Heart right ventricle (tissue), 16 donors: ENCODE measurements at regions not wholly inside any gene's neighbourhood (a gene's known extent, or its start where the extent isn't known, plus 50 kb on each side); places are given as distances from the start of the nearest gene placed in this dataset.

ENCODE experiments used
- ATAC-seq, 8 donors: fragments of 200-7000 bp; cut with Tn5 transposase; one replicate each; pipeline ENCODE4 v1.9.1; 2020; ENCODE audit warnings: mild to moderate bottlenecking in 8 of 8, moderate library complexity in 8 of 8, moderate number of reproducible peaks in 1 of 8
- DNase-seq, 2 donors: peaks; one replicate each; pipeline ENCODE4 v3.0.0-alpha.2; 2020
- H3K27ac ChIP-seq, 10 donors: fragments of 200-600 bp; sonication (generic) in 2 of 10; one replicate each; pipeline versions ENCODE4 v1.5.0 to v1.8.0; 2020 to 2022; ENCODE audit warnings: mild to moderate bottlenecking in 3 of 10
- H3K27me3 ChIP-seq, 7 donors: fragments of 200-600 bp; one replicate each; pipeline ENCODE4 v1.8.0; 2021 to 2022; ENCODE audit warnings: mild to moderate bottlenecking in 2 of 7
- H3K36me3 ChIP-seq, 9 donors: fragments of 200-600 bp; sonication (generic) in 1 of 9; one replicate each; pipeline versions ENCODE4 v1.5.0 to v1.8.0; 2020 to 2022; ENCODE audit warnings: mild to moderate bottlenecking in 2 of 9
- H3K4me1 ChIP-seq, 9 donors: fragments of 200-600 bp; sonication (generic) in 1 of 9; one replicate each; pipeline versions ENCODE4 v1.5.0 to v1.8.0; 2020 to 2022; ENCODE audit warnings: mild to moderate bottlenecking in 4 of 9
- H3K4me3 ChIP-seq, 10 donors: fragments of 200-600 bp; sonication (generic) in 2 of 10; one replicate each; pipeline versions ENCODE4 v1.5.0 to v1.8.0; 2020 to 2022; ENCODE audit warnings: mild to moderate bottlenecking in 7 of 10, moderate library complexity in 2 of 10
- H3K9me3 ChIP-seq, 11 donors: fragments of 200-600 bp in 10 of 11; sonication (generic) in 2 of 11; one replicate each; pipeline versions ENCODE4 v1.5.0 to v1.8.0; 2013 to 2022; ENCODE audit warnings: mild to moderate bottlenecking in 2 of 11, control low read depth in 1 of 11, moderate library complexity in 1 of 11
- CTCF ChIP-seq, 9 donors: fragments of 200-600 bp; sonication (generic) in 2 of 9; IDR thresholded peaks; one replicate each; pipeline versions ENCODE4 v1.5.0 to v1.8.0; 2021 to 2022; ENCODE audit warnings: antibody characterized with exemption in 9 of 9, mild to moderate bottlenecking in 5 of 9, moderate library complexity in 1 of 9
- WGBS, 2 donors: extraction: QIAGEN DNeasy Blood & Tissue Kit; methylation state at CpG; one replicate each; pipeline ENCODE4 v1.1.7; 2013; ENCODE audit warnings: inconsistent platforms in 1 of 2; 5-methylcytosine and 5-hydroxymethylcytosine counted together
- intact Hi-C, 10 donors: fragments of 100-400 bp; cut with DNase I; formaldehyde crosslinking; loops; one replicate each; pipeline versions ENCODE4 v1.11.1 to v1.14.2; 2022
- donor health status: Arrhythmogenic right ventricular cardiomyopathy.
- donor health status: ischemic (EF 13 %, LVEDD 7.1; RV severe dilation, severe dysfunction).
- donor health status: healthy with polysubstance abuse.
- donor health status: DM: no; HTN: yes; CAD: no.
- donor health status: DM: no; HTN: no; CAD: no.
- donor health status: ischemic (EF 25% LVEDD 6.9; RV normal size, moderate dysfunction).
- donor health status: ischemic (EF 25% LVEDD 5.7; RV mildly dilated, moderate dysfunction).
- donor health status: healthy.
- donor health status: DM: yes; HTN: yes; CAD: no.
- donor health status: Ischemic cardiomyopathy.
- donor health status: ischemic (EF 35%, LVEDD 5.7; RV mildly dilated, moderate dysfunction).
- donor health status: nonischemic (EF 11% LVEDD 7.7; RV severe dilation, severe dysfunction).
- donor health status: DM: yes; HTN: yes; CAD: no.
- donor health status: PGD.
- donor health status: ischemic (EF 29% LVEDD 5.4; RV normal size, mild dysfunction).
- donor health status: nonischemic (EF 23%, LVEDD 6.1; RV moderate dilation, normal function).

DNA sequence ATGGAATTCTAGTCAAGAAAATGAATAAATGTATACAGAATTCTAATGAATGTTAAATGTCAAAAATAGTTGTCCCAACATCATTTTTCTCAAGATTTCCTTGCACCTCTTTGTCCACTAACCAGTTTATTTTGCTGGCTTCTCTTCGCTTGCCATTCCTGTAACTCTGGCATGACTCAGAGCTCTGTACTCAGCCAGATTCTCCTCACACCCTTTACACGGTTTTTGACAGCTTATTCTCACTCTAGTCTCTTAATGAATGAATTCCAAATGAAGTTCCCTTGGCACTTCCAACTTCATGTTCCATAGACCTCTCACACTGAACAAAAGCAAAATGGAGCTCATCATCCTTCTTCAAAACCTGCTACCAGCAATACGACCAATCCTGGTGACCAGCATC lies 419.3 kb upstream of the SLIT2 start:
- 79 to 85% methylated on average over 3 of the region's 3 CpGs for WGBS, 2 donors
- Histone ChIP-seq H3K9me3 (no peaks in the 10 kb centered on the region), H3K27me3 (no peaks in the 10 kb centered on the region), H3K4me3 (no peak overlapping the region), H3K4me1 (no peaks in the 10 kb centered on the region), H3K27ac (no peak overlapping the region), H3K36me3 (no peaks in the 10 kb centered on the region)
- ATAC-seq (no peak), DNase-seq (no peak)
- intact Hi-C loops = no loop called here
- TF ChIP-seq CTCF (IDR thresholded peaks at IDR 0.05) = no peak

GRCh38 chr4:19831644-19832285 lies 419.9 kb upstream of the SLIT2 start:
- no peak for ATAC-seq
- intact Hi-C loops = no loop called here
- no peaks in the 10 kb centered on the region for H3K36me3 ChIP-seq
- H3K4me1 ChIP-seq = no peaks in the 10 kb centered on the region
- no peak overlapping the region for H3K27ac ChIP-seq
- no peaks in the 10 kb centered on the region for H3K9me3 ChIP-seq
- H3K4me3 ChIP-seq = no peak overlapping the region
- WGBS, 2 donors = 89 to 91% methylated on average over 4 of the region's 4 CpGs
- H3K27me3 ChIP-seq = no peaks in the 10 kb centered on the region
- no peak for DNase-seq
- no peak for TF ChIP-seq CTCF (IDR thresholded peaks at IDR 0.05)

- ATAC-seq (no peak), DNase-seq (no peak)
- intact Hi-C loops = no loop called here
- Histone ChIP-seq H3K4me3 (no peak overlapping the region), H3K4me1 (no peaks in the 10 kb centered on the region), H3K36me3 (no peaks in the 10 kb centered on the region), H3K27me3 (no peaks in the 10 kb centered on the region), H3K27ac (no peak overlapping the region), H3K9me3 (no peaks in the 10 kb centered on the region)
- TF ChIP-seq CTCF (IDR thresholded peaks at IDR 0.05) = no peak
- WGBS, 2 donors = 92% methylated on average over 4 of the region's 4 CpGs
These were observed 422.6 kb upstream of the SLIT2 start for GRCh38 chr4:19829101-19829500.

GRCh38 chr4:19823781-19824180 lies 427.9 kb upstream of the SLIT2 start:
- DNase-seq (no peak), ATAC-seq (no peak)
- Histone ChIP-seq H3K27me3 (no peaks in the 10 kb centered on the region), H3K36me3 (no peaks in the 10 kb centered on the region), H3K27ac (no peak overlapping the region), H3K9me3 (no peaks in the 10 kb centered on the region), H3K4me3 (no peak overlapping the region), H3K4me1 (peaks cover 0 to 10% (median 0%) of the 10 kb centered on the region in 9 donors)
- 30 to 31% methylated on average over 3 of the region's 3 CpGs for WGBS, 2 donors
- TF ChIP-seq CTCF (IDR thresholded peaks at IDR 0.05) = no peak
- intact Hi-C loops = no loop called here
